NCI-H526 (cell line): ENCODE measurements at regions not wholly inside any gene's neighbourhood (a gene's known extent, or its start where the extent isn't known, plus 50 kb on each side); places are given as distances from the start of the nearest gene placed in this dataset.
A peak's percentile ranks its signal among the peaks of the same experiment; 100 is the strongest.

ENCODE experiments used
- DNase-seq, 2 experiments: peaks; one replicate each; lab custom pipeline; 2025; lab: John Stamatoyannopoulos, UW

DNA sequence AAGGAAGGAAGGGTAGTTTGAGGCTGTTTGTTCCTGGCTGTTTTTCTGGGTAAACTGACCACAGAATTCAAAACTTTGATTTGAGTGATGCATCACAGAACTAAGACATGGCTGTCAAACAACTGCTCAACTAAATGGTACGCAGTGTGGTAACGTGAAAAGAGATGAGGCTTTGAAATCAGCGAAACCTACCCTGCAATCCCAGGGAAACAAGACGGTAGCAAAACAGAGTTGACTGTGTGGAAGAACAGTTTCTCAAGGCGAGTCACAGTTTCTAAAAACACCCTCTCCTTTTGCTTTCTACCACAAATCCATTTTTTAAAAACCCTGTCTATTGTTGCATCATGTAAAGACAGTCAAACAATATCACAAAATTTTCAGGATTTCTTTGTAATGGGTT, 156.0 kb upstream of the MAF start:
- DNase-seq = no peak

- no peak for DNase-seq
Observed at GRCh38 chr16:79754501-79754900, 154.0 kb upstream of the MAF start.

- no peak for DNase-seq
Observed at GRCh38 chr16:79754081-79754480, 153.5 kb upstream of the MAF start.

DNA sequence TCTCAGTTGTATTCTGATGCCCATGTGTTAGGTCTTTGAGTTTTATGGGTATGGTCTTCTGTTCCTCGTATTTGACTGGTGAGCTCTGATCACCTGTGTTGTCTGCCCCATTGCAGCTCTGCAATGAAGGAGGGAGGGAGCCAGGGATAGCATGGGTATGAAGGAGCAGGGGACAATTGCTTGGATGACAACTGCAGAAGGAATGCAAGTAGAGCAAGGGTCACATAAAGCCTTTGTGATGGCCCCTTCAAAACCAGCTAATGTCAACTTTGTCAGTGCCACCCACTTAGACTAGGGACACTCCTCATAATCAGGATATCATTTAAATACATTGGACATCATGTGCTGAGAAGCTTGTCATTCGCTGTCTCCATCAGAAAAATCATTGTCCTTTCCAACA, 152.7 kb upstream of the MAF start:
- DNase-seq = no peak

DNA sequence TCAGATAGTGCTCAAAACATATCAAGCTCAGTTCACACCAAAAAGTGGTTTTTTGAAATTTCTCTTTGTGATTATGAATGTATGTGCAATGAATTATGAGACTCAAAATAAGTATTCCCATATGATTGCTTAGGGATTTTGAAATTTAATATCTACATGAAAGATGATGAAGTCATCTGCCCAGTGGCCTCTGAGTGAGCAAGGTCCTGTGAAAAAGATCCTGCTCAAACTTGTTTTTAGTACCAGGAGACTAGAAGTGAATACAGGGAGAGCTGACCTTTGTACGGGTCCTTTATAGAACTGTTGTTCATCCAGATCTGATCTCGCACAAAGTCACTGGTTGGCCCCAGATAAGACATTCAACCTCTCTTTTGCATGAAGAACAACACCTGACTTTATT, 151.9 kb upstream of the MAF start:
- no peak for DNase-seq

DNA sequence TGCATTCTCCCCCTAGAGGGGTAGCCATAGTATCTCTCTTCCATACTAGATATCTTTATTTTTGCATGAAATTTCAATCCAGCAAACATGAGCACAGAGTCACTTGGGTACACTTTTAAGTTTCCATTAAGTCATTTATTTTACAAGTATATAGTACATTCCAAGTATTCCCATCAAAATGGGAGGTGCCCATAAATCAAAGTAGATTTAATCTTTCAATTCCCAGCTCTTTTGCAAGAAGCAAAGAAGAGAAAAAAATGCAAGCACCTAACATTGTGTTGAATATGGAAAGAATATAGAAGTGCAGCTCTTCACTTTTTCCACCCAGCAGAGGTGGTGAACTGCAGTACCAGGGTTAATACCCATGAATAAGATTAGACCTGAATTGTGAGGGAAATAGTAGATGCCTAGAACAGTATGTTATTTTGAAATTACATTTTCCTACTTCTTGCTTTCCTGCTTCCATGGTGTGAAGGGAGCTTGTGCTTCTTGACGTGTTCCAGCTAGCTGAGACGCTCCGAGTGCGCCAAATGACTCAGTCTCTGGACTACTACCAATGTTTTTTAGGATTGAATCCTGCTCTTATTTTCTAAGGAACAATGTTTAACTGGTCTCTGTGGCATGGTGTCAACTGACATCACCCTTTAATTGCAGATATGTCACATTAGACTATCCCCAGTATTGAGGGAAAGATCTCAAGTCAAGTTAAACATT, 151.1 kb upstream of the MAF start:
- no peak for DNase-seq

GRCh38 chr16:79750311-79750710, 149.8 kb upstream of the MAF start:
- DNase-seq = no peak

DNA sequence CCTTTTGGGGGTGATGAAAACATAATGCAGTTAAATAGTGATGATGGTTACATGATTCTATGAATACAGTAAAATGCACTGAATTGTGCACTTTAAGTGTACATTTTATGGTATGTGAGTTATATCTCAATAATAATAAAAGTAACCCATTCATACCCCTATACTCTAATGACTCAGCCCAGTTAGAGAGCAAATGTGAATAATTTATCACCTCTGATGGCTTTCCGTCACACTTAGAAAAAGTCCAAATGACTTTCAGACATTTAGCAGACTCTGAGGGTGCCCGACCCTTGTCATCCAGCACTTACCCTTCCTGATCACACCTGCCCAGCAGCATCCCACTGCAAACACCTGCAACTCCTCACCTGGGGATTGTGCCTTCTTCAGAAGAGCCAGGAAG, 148.1 kb upstream of the MAF start:
- DNase-seq = no peak

DNA sequence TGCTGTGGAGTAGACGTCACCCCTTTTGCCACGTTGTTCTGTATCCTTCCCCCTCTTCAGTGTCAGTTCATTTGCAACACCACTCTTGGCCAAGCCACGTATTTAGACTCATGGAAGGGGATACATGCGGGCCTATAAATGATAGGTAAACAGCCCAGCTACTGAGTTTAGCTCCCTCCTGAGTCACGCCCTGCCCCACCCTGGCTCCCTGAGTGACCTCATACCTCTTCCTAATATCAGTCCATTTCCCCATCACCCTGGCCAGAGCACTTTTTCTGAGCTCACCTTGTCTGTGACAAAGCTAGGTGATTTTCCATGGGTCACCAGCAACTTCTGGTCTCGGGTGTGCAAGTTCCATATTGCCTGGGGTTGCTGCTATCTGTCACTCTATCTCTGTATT, 147.2 kb upstream of the MAF start:
- DNase-seq = no peak

- DNase-seq = peak in 1 of 2 experiments; percentile 4
Observed at GRCh38 chr16:79740252-79740651, 139.7 kb upstream of the MAF start.

GRCh38 chr16:79735271-79735670, 134.7 kb upstream of the MAF start:
- DNase-seq = peak; percentile 45 to 59

DNA sequence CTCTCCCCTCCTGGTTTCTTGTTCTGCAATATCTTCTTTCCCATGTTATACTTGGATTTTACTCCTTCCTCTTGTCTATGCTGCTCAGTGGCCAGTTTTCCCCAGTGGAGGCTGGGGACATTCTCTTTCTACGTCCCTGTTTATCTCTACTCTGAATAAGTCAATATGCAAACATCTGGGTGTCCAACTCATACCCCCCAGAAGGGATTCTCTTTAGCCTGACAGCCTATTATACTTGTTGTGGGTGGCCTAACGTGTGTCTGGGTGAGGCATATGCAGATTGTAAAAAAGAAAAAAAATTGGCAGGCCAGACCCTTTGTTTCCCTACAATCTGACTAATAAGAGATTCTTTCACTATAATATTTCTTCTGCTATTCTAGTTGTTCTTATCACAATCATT, 134.2 kb upstream of the MAF start:
- no peak for DNase-seq

- no peak for DNase-seq
Observed at GRCh38 chr16:79728923-79729240, 128.3 kb upstream of the MAF start.

- DNase-seq = no peak
Observed at GRCh38 chr16:79728048-79728922, 127.7 kb upstream of the MAF start.

DNA sequence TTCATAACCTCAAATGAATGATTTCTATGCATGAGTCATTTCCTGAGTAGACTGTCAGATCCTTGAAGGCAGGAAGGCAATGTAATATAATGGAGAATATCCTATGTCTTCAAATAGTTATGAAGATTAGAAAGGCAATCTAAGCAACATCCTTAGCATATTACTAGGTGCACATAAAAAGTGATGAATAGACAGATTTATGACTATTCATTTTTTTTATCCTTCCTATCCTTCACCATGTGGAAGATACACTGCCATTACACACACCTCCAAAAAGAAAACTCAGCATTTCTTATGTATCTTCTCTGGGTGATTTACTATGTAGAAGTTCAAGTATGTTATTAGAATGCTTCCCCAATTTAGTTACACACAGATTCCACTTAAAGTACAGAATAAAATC, 126.4 kb upstream of the MAF start:
- no peak for DNase-seq

DNA sequence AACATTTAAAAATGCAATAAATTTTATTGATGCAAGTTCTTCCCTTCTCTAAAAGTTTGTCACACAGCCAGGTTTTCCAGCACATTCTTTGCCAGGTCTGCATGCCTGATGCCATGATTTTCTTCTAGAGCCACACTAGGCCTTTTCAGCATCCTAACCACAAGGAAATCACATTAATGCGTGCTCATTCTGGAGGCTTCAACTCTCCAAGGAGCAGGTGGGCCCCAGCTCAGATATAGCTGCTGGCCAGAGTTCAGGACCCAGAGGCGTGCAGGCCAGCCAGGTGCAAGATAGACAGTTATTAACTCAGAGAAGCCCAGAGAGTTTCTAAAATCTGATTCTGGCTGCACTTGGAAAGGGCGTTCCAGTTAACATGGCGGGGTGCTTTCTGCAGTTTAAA, 124.5 kb upstream of the MAF start:
- no peak for DNase-seq

DNA sequence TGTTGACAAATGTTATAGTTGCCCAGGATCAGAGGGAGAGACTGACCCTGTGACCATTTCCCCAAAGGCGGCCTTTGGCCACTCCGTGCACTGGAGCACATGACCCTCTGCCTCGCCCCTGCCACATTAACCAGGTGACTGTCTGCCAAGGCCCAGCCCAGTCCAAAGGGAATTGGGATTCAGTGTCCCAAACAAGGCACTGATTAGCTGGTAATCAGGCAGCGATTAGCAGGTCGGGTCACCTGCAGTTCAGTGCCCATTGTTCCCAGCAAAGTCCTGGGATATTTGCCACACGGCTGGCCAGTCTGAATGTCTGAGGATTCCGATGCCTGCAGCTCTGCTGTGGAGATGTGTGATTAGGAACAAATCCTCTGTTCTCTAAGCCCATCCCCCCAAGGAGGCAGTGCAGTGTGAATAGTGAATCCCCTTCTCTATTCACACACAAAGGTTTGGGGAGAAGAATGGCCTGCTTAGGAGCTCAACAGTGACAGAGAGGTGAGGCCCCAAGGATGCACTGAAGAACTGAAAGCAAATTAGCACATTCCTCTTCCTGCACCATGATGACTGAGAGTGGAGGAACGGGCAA, 123.1 kb upstream of the MAF start:
- no peak for DNase-seq

GRCh38 chr16:79721270-79721669, 120.7 kb upstream of the MAF start:
- DNase-seq = no peak

- no peak for DNase-seq
Observed at GRCh38 chr16:79717333-79718137, 117.0 kb upstream of the MAF start.

DNA sequence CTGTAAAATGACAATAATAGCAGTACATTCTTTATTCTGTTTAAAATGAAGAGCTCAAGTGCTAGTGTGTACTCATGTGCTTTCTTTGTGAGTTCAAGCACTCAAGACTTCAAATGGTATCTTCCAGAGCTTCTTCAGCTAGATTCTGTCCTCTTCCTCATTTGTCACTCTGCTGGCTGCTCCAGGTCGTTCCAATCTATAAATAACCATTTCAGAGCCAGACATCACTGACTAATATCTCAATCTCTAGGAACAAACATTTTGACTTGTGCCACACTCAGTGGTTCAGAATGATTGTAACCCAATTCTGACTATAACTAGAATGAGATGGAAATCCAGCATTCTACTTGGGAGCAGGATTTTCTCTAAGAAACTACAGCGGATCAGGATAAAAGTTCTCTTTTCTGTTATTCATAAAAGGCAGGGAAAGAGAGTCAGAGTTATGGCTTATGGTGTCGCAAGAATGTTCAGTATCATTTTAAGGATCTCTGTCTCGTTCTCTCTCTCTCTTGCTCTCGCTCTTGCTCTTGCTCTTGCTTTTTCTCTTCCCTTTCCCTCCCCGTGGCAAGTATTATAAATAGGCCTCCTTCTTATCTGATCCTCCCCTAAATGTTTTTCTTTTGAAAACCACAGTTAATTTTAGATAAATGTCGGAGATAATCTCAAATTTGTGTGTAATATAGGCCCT, 116.3 kb upstream of the MAF start:
- DNase-seq = no peak

DNA sequence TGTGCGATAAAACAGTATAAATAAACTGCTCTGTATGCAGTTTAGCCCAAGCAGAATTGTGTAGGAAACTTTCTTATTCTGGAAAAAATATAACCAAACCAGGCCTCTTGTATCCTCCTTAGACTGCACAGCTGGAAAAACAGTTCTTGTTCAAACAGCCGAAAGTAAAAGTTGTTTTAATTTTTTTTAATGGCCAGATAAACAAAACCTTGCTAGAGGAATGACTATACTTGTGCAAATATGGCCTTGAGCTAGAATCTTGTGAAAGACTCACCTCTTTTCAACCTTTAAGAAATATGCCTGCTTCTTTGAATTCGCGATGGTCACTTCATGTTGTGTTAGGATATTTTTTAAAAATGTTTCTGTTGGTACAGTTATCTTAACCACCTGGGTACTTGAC, 114.5 kb upstream of the MAF start:
- DNase-seq = no peak

DNA sequence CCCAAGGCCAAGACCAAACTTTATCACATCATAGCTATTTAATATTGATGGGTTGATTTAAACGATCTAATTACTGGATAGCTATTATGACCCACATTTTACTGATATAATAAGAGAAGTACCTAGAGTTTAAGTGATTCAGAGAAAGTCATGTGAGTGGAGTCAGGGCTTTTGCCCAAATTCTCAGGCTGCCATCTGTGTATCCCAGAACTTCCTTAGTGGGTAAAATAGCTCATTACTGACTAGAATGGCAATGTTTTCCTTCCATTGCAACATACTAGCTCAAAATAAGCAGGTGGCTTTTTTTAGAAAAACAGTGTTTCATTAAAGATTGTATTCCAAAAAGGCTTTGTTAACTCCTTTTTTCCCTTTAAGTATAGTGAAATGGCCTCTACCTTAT, 113.9 kb upstream of the MAF start:
- DNase-seq = no peak
